Naive B cell (primary cell): ENCODE measurements at regions not wholly inside any gene's neighbourhood (a gene's known extent, or its start where the extent isn't known, plus 50 kb on each side); places are given as distances from the start of the nearest gene placed in this dataset.
"Not testable (repeated sequence)": the region's sequence is repeated elsewhere in the genome, so short reads cannot be mapped to it uniquely, and the experiment has no call there.

Experiments
- ATAC-seq, 2 donors: fragments of 150-1000 bp; cut with Tn5 transposase; 2 replicates each; pipeline ENCODE4 v1.10.0; 2021; ENCODE audit warnings: low read depth in 2 of 2, mild to moderate bottlenecking in 2 of 2, moderate library complexity in 2 of 2
- DNase-seq: peaks from one replicate; pipeline ENCODE4 v3.0.0; 2022
- H3K27ac Mint-ChIP-seq, 6 donors: one replicate each; pipeline ENCODE4 v1.8.0; 2020 to 2022; ENCODE audit warnings: mild to moderate bottlenecking in 6 of 6, mixed read lengths in 6 of 6, moderate library complexity in 5 of 6, inconsistent platforms in 2 of 6
- H3K27me3 Mint-ChIP-seq, 3 donors: one replicate each; pipeline ENCODE4 v1.8.0; 2021 to 2022; ENCODE audit warnings: mixed read lengths in 3 of 3, mild to moderate bottlenecking in 1 of 3
- H3K36me3 Mint-ChIP-seq, 2 donors: one replicate each; pipeline ENCODE4 v1.8.0; 2020 to 2022; ENCODE audit warnings: mixed read lengths in 2 of 2, inconsistent platforms in 1 of 2, mild to moderate bottlenecking in 1 of 2
- H3K4me1 Mint-ChIP-seq, 3 donors: one replicate each; pipeline ENCODE4 v1.8.0; 2020 to 2022; ENCODE audit warnings: mixed read lengths in 3 of 3, inconsistent platforms in 1 of 3, mild to moderate bottlenecking in 1 of 3, moderate library complexity in 1 of 3
- H3K4me3 Mint-ChIP-seq, 8 donors: one replicate each; pipeline ENCODE4 v1.8.0; 2020 to 2022; ENCODE audit warnings: mild to moderate bottlenecking in 8 of 8, mixed read lengths in 8 of 8, moderate library complexity in 8 of 8, inconsistent platforms in 2 of 8
- H3K9me3 Mint-ChIP-seq, 7 donors: one replicate each; pipeline ENCODE4 v1.8.0; 2020 to 2022; ENCODE audit warnings: mixed read lengths in 7 of 7, mild to moderate bottlenecking in 5 of 7, inconsistent platforms in 2 of 7, moderate library complexity in 1 of 7

GRCh38 chr1:86633306-86633838 is 71.0 kb upstream of the SH3GLB1 start:
- peaks cover 5 to 28% (median 15%) of the 10 kb centered on the region in 7 donors for H3K9me3 Mint-ChIP-seq
- H3K4me1 Mint-ChIP-seq, H3K4me3 Mint-ChIP-seq, H3K36me3 Mint-ChIP-seq, H3K27ac Mint-ChIP-seq, ATAC-seq, DNase-seq: not testable (repeated sequence)
- peaks cover 0 to 36% (median 0%) of the 10 kb centered on the region in 3 donors for H3K27me3 Mint-ChIP-seq

- no peaks in the 10 kb centered on the region for H3K36me3 Mint-ChIP-seq
- H3K9me3 Mint-ChIP-seq = peaks cover 5 to 24% (median 14%) of the 10 kb centered on the region in 7 donors
- no peaks in the 10 kb centered on the region for H3K4me1 Mint-ChIP-seq
- H3K27me3 Mint-ChIP-seq = peaks cover 0 to 36% (median 0%) of the 10 kb centered on the region in 3 donors
- no peak for DNase-seq
- ATAC-seq = no peak
- peak overlapping the region in 1 of 6 donors; percentile 68 for H3K27ac Mint-ChIP-seq
- H3K4me3 Mint-ChIP-seq = no peak overlapping the region
These were observed 70.5 kb upstream of the SH3GLB1 start for GRCh38 chr1:86633921-86634320.

GRCh38 chr1:86636898-86637297 is 67.5 kb upstream of the SH3GLB1 start:
- Mint-ChIP-seq H3K9me3 (peaks cover 0 to 6% (median 4%) of the 10 kb centered on the region in 7 donors), H3K4me1 (peaks cover 0 to 5% (median 2%) of the 10 kb centered on the region in 3 donors), H3K36me3 (no peaks in the 10 kb centered on the region), H3K4me3 (no peak overlapping the region), H3K27me3 (peaks cover 0 to 17% (median 0%) of the 10 kb centered on the region in 3 donors), H3K27ac (no peak overlapping the region)
- ATAC-seq (no peak), DNase-seq (no peak)

- ATAC-seq (no peak), DNase-seq (no peak)
- Mint-ChIP-seq H3K4me1 (peaks cover 0 to 5% (median 2%) of the 10 kb centered on the region in 3 donors), H3K27me3 (no peaks in the 10 kb centered on the region), H3K4me3 (no peak overlapping the region), H3K9me3 (no peaks in the 10 kb centered on the region), H3K36me3 (no peaks in the 10 kb centered on the region), H3K27ac (no peak overlapping the region)
These were observed 64.2 kb upstream of the SH3GLB1 start for GRCh38 chr1:86640161-86640670.

- Mint-ChIP-seq H3K27ac (no peak overlapping the region), H3K27me3 (no peaks in the 10 kb centered on the region), H3K4me3 (no peak overlapping the region), H3K9me3 (no peaks in the 10 kb centered on the region), H3K36me3 (no peaks in the 10 kb centered on the region), H3K4me1 (peaks cover 0 to 5% (median 2%) of the 10 kb centered on the region in 3 donors)
- ATAC-seq (peak in 1 of 2 donors; percentile 30), DNase-seq (no peak)
These were observed 63.1 kb upstream of the SH3GLB1 start for GRCh38 chr1:86641318-86641717.

- not testable (repeated sequence) for H3K27ac Mint-ChIP-seq, H3K9me3 Mint-ChIP-seq, H3K36me3 Mint-ChIP-seq, H3K4me1 Mint-ChIP-seq, H3K27me3 Mint-ChIP-seq, H3K4me3 Mint-ChIP-seq, DNase-seq, ATAC-seq
These were observed 59.7 kb upstream of the SH3GLB1 start for GRCh38 chr1:86644655-86645054.

- Mint-ChIP-seq H3K27me3 (no peaks in the 10 kb centered on the region), H3K9me3 (no peaks in the 10 kb centered on the region), H3K4me3 (no peak overlapping the region), H3K36me3 (no peaks in the 10 kb centered on the region), H3K27ac (peak overlapping the region in 1 of 6 donors; percentile 44), H3K4me1 (peaks cover 4 to 9% (median 6%) of the 10 kb centered on the region in 3 donors)
- ATAC-seq = no peak
- no peak for DNase-seq
These were observed 58.5 kb upstream of the SH3GLB1 start for GRCh38 chr1:86645851-86646250.

- H3K4me1 Mint-ChIP-seq = peaks cover 4 to 6% (median 5%) of the 10 kb centered on the region in 3 donors
- no peaks in the 10 kb centered on the region for H3K27me3 Mint-ChIP-seq
- H3K36me3 Mint-ChIP-seq = no peaks in the 10 kb centered on the region
- no peak for ATAC-seq
- peak overlapping the region in 1 of 6 donors; percentile 44 for H3K27ac Mint-ChIP-seq
- no peaks in the 10 kb centered on the region for H3K9me3 Mint-ChIP-seq
- H3K4me3 Mint-ChIP-seq = no peak overlapping the region
- no peak for DNase-seq
These were observed 58.1 kb upstream of the SH3GLB1 start for GRCh38 chr1:86646256-86646655.

- H3K4me3 Mint-ChIP-seq = no peak overlapping the region
- DNase-seq (no peak), ATAC-seq (no peak)
- no peaks in the 10 kb centered on the region for H3K27me3 Mint-ChIP-seq
- no peaks in the 10 kb centered on the region for H3K36me3 Mint-ChIP-seq
- no peak overlapping the region for H3K27ac Mint-ChIP-seq
- peaks cover 4% of the 10 kb centered on the region in 3 donors for H3K4me1 Mint-ChIP-seq
- no peaks in the 10 kb centered on the region for H3K9me3 Mint-ChIP-seq
These were observed 56.1 kb upstream of the SH3GLB1 start for GRCh38 chr1:86648255-86648654.

- ATAC-seq = no peak
- no peak for DNase-seq
- Mint-ChIP-seq H3K4me1 (peaks cover 4% of the 10 kb centered on the region in 3 donors), H3K27ac (no peak overlapping the region), H3K27me3 (no peaks in the 10 kb centered on the region), H3K36me3 (no peaks in the 10 kb centered on the region), H3K9me3 (no peaks in the 10 kb centered on the region), H3K4me3 (no peak overlapping the region)
These were observed 54.8 kb upstream of the SH3GLB1 start for GRCh38 chr1:86649618-86650017.

- no peaks in the 10 kb centered on the region for H3K36me3 Mint-ChIP-seq
- no peaks in the 10 kb centered on the region for H3K9me3 Mint-ChIP-seq
- no peak overlapping the region for H3K27ac Mint-ChIP-seq
- no peak for DNase-seq
- no peaks in the 10 kb centered on the region for H3K27me3 Mint-ChIP-seq
- peak in 1 of 2 donors; percentile 21 for ATAC-seq
- no peak overlapping the region for H3K4me3 Mint-ChIP-seq
- H3K4me1 Mint-ChIP-seq = peaks cover 4% of the 10 kb centered on the region in 3 donors
These were observed 54.3 kb upstream of the SH3GLB1 start for GRCh38 chr1:86650065-86650464.
